Transverse colon (tissue), 4 donors: ENCODE measurements at regions not wholly inside any gene's neighbourhood (a gene's known extent, or its start where the extent isn't known, plus 50 kb on each side); places are given as distances from the start of the nearest gene placed in this dataset.
A peak's percentile ranks its signal among the peaks of the same experiment; 100 is the strongest.

ENCODE experiments used
- DNase-seq: peaks from one replicate; pipeline ENCODE4 v3.0.0-alpha.2; 2019
- H3K27ac ChIP-seq, 4 donors: fragments of 200-600 bp; sonication (generic); 2 replicates each; pipeline ENCODE4 v1.5.1; 2016 to 2018; ENCODE audit warnings: inconsistent platforms in 4 of 4
- H3K27me3 ChIP-seq: fragments of 200-600 bp; sonication (generic); 2 replicates; pipeline ENCODE4 v1.5.1; 2017; ENCODE audit warnings: inconsistent platforms
- H3K36me3 ChIP-seq, 4 donors: fragments of 200-600 bp; sonication (generic); 2 replicates each; pipeline ENCODE4 v1.5.1; 2017 to 2019; ENCODE audit warnings: inconsistent platforms in 4 of 4
- H3K4me1 ChIP-seq, 4 donors: fragments of 200-600 bp; sonication (generic); 2 replicates each; pipeline ENCODE4 v1.5.1; 2017 to 2020; ENCODE audit warnings: inconsistent platforms in 4 of 4
- H3K4me3 ChIP-seq, 4 donors: fragments of 200-600 bp; sonication (generic); 1 replicate in 1 of 4; 2 replicates in 3 of 4; pipeline versions ENCODE4 v1.5.1 to v1.6.1; 2017 to 2019; ENCODE audit warnings: inconsistent platforms in 4 of 4
- H3K9me3 ChIP-seq, 2 donors: fragments of 200-600 bp; sonication (generic); 2 replicates each; pipeline ENCODE4 v1.5.1; 2017 to 2019; ENCODE audit warnings: inconsistent platforms in 2 of 2
- EP300 ChIP-seq: sonication (generic); formaldehyde crosslinking; IDR thresholded peaks from one replicate; pipeline ENCODE4 v1.6.1; 2017; ENCODE audit warnings: antibody characterized with exemption, low read depth
- POLR2A ChIP-seq: fragments of 450-650 bp; IDR thresholded peaks from one replicate; pipeline ENCODE4 v1.6.1; 2016; ENCODE audit warnings: antibody characterized with exemption, mild to moderate bottlenecking, moderate library complexity
- POLR2AphosphoS5 ChIP-seq, 3 donors: sonication (generic); formaldehyde crosslinking; IDR thresholded peaks; one replicate each; pipeline ENCODE4 v1.6.1; 2016; ENCODE audit warnings: antibody characterized with exemption in 3 of 3
- WGBS, 2 donors: methylation state at CpG; one replicate each; pipeline ENCODE4 v1.1.5; 2018; ENCODE audit warnings: low coverage in 1 of 2; 5-methylcytosine and 5-hydroxymethylcytosine counted together
- in situ Hi-C, 4 donors: fragments of 200-750 bp; cut with MboI; loops; one replicate each; pipeline versions ENCODE4 v1.15.0 to v1.15.1; 2017; ENCODE audit warnings: low sequenced_read_pairs in 3 of 4, low pct_ligation_motif_present in 1 of 4, low pct_unique_long_range_greater_than_20kb in 1 of 4
- intact Hi-C: fragments of 100-400 bp; cut with DNase I; formaldehyde crosslinking; loops from one replicate; pipeline ENCODE4 v1.15.1; 2023; ENCODE audit warnings: low total_unique reads
- TF ChIP-seq, protein P1 (sequence below), 5 experiments: fragments of 200-600 bp in 3 of 5; fragments of 450-650 bp in 2 of 5; sonication (generic) in 3 of 5; IDR thresholded peaks; 1 replicate in 2 of 5; 2 replicates in 3 of 5; pipeline ENCODE4 v1.5.1; 2016 to 2017; ENCODE audit warnings: antibody characterized with exemption in 5 of 5, inconsistent platforms in 3 of 5, mild to moderate bottlenecking in 2 of 5, moderate library complexity in 1 of 5

- in situ Hi-C loops (no loop called here), intact Hi-C loops (no loop called here)
- TF ChIP-seq POLR2AphosphoS5 (IDR thresholded peaks at IDR 0.05) (no peak), EP300 (no peak), POLR2A (no peak)
- TF ChIP-seq, protein P1, sequence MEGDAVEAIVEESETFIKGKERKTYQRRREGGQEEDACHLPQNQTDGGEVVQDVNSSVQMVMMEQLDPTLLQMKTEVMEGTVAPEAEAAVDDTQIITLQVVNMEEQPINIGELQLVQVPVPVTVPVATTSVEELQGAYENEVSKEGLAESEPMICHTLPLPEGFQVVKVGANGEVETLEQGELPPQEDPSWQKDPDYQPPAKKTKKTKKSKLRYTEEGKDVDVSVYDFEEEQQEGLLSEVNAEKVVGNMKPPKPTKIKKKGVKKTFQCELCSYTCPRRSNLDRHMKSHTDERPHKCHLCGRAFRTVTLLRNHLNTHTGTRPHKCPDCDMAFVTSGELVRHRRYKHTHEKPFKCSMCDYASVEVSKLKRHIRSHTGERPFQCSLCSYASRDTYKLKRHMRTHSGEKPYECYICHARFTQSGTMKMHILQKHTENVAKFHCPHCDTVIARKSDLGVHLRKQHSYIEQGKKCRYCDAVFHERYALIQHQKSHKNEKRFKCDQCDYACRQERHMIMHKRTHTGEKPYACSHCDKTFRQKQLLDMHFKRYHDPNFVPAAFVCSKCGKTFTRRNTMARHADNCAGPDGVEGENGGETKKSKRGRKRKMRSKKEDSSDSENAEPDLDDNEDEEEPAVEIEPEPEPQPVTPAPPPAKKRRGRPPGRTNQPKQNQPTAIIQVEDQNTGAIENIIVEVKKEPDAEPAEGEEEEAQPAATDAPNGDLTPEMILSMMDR (IDR thresholded peaks at IDR 0.05), result no peak
- no peak for DNase-seq
- Histone ChIP-seq H3K27ac (peak overlapping the region in 2 of 4 donors; percentile 6 to 52), H3K9me3 (no peaks in the 10 kb centered on the region), H3K36me3 (no peaks in the 10 kb centered on the region), H3K27me3 (no peaks in the 10 kb centered on the region), H3K4me1 (peaks cover 0 to 34% (median 1%) of the 10 kb centered on the region in 4 donors), H3K4me3 (no peak overlapping the region)
- WGBS, 2 donors, result 33 to 58% methylated on average over 1 of the region's 1 CpG
Measured at GRCh38 chr3:30343861-30344260, 262.5 kb upstream of the TGFBR2 start.

- H3K4me3 ChIP-seq, result no peak overlapping the region
- peaks cover 0 to 34% (median 1%) of the 10 kb centered on the region in 4 donors for H3K4me1 ChIP-seq
- peak overlapping the region in 3 of 4 donors; percentile 19 to 52 (median 40) for H3K27ac ChIP-seq
- H3K36me3 ChIP-seq, result no peaks in the 10 kb centered on the region
- no peaks in the 10 kb centered on the region for H3K27me3 ChIP-seq
- H3K9me3 ChIP-seq, result no peaks in the 10 kb centered on the region
- WGBS, 2 donors, result 40 to 68% methylated on average over 1 of the region's 1 CpG
- intact Hi-C loops, result no loop called here
- DNase-seq, result no peak
- TF ChIP-seq POLR2AphosphoS5 (IDR thresholded peaks at IDR 0.05) (peak in 2 of 3 donors; percentile 11 to 30), EP300 (no peak)
- in situ Hi-C loops, result no loop called here
Measured at GRCh38 chr3:30344288-30344687, 262.1 kb upstream of the TGFBR2 start.

DNA sequence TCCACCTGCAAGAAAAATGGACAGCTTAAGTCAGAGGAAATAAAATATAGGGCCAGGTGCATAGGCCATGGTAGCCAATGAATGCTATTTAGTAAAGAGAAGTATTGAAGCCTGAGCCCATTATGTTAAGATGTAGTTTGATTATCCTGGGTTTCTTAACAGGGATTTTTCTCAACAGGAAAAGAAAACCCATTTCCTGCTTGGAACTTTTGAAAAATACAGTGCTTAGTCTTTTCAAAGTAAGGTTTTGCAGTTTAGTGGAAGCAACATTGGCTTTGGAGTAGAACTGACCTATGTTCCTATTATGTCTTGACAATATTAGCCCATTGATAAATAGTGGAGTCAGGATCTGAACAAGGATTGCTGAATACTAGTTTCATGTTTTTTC, 259.5 kb upstream of the TGFBR2 start:
- TF ChIP-seq, protein P1 (IDR thresholded peaks at IDR 0.05), result no peak
- TF ChIP-seq POLR2A (no peak), POLR2AphosphoS5 (IDR thresholded peaks at IDR 0.05) (no peak)
- in situ Hi-C loops (no loop called here), intact Hi-C loops (no loop called here)
- Histone ChIP-seq H3K9me3 (no peaks in the 10 kb centered on the region), H3K4me1 (peaks cover 0 to 39% (median under 1%) of the 10 kb centered on the region in 4 donors), H3K27ac (no peak overlapping the region), H3K36me3 (no peaks in the 10 kb centered on the region), H3K4me3 (no peak overlapping the region), H3K27me3 (no peaks in the 10 kb centered on the region)
- no peak for DNase-seq

- Histone ChIP-seq H3K9me3 (no peaks in the 10 kb centered on the region), H3K27ac (no peak overlapping the region), H3K4me3 (no peak overlapping the region), H3K27me3 (no peaks in the 10 kb centered on the region), H3K36me3 (no peaks in the 10 kb centered on the region), H3K4me1 (peaks cover 0 to 38% (median 0%) of the 10 kb centered on the region in 4 donors)
- DNase-seq, result no peak
- TF ChIP-seq, protein P1 (IDR thresholded peaks at IDR 0.05), result no peak
- TF ChIP-seq EP300 (no peak), POLR2A (no peak), POLR2AphosphoS5 (IDR thresholded peaks at IDR 0.05) (no peak)
- intact Hi-C loops (no loop called here), in situ Hi-C loops (no loop called here)
- WGBS, 2 donors, result 56 to 67% methylated on average over 1 of the region's 1 CpG
Measured at GRCh38 chr3:30347679-30348216, 258.7 kb upstream of the TGFBR2 start.

DNA sequence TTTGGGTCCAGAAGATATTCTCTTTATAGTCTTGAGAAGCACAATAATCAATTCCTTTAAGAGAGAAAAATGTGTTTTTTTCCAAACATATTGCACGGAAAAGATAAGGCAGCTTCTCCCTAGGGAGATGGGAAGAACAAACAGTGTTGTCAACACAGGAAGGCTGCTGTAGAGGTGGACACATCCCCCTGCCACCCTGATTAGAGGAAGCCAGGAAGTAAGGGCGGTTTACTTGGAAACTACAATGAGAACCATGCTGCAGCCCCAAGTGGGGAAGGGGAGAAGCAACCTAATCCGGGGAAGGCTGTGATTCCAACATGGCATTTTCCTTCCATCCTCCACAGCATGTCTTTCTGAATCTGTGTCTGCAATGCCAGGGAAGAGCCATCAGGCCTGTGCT, 256.9 kb upstream of the TGFBR2 start:
- H3K9me3 ChIP-seq, result no peaks in the 10 kb centered on the region
- intact Hi-C loops, result no loop called here
- WGBS, 2 donors, result 76 to 77% methylated on average over 2 to 3 of the region's 3 CpGs
- DNase-seq, result no peak
- H3K27me3 ChIP-seq, result no peaks in the 10 kb centered on the region
- no peak overlapping the region for H3K4me3 ChIP-seq
- no peaks in the 10 kb centered on the region for H3K36me3 ChIP-seq
- TF ChIP-seq, protein P1 (IDR thresholded peaks at IDR 0.05), result no peak
- no peak for TF ChIP-seq POLR2A
- in situ Hi-C loops, result no loop called here
- peak overlapping the region in 2 of 4 donors; percentile 37 to 45 for H3K27ac ChIP-seq
- H3K4me1 ChIP-seq, result peaks cover 0 to 26% (median 3%) of the 10 kb centered on the region in 4 donors
